Activated T-helper 1 cell treated with anti-CD3 and anti-CD28 coated beads, Interleukin-12 subunit alpha, Interleukin-12 subunit beta, Interleukin-2, Interleukin-4 antibody, amounts not matched to agents 30 ng/mL and 10 ng/mL and 1 ng/mL, durations not matched to agents 14 hours and 24 hours and 36 hours (primary cell): ENCODE measurements at regions not wholly inside any gene's neighbourhood (a gene's known extent, or its start where the extent isn't known, plus 50 kb on each side); places are given as distances from the start of the nearest gene placed in this dataset.

Experiments
- DNase-seq: peaks from one replicate; pipeline ENCODE4 v3.0.0; 2021; ENCODE audit warnings: low spot score
- H3K27ac Mint-ChIP-seq: one replicate; pipeline ENCODE4 v1.8.0; 2021; ENCODE audit warnings: mild to moderate bottlenecking, mixed read lengths
- H3K27me3 Mint-ChIP-seq: one replicate; pipeline ENCODE4 v1.8.0; 2022; ENCODE audit warnings: mild to moderate bottlenecking, moderate library complexity, mixed read lengths; ENCODE audit not compliant: insufficient read depth
- H3K36me3 Mint-ChIP-seq: one replicate; pipeline ENCODE4 v1.8.0; 2021; ENCODE audit warnings: low read depth, mixed read lengths
- H3K4me1 Mint-ChIP-seq: one replicate; pipeline ENCODE4 v1.8.0; 2021; ENCODE audit warnings: low read depth, mixed read lengths
- H3K4me3 Mint-ChIP-seq: one replicate; pipeline ENCODE4 v1.8.0; 2021; ENCODE audit warnings: mild to moderate bottlenecking, moderate library complexity, mixed read lengths
- H3K9me3 Mint-ChIP-seq: one replicate; pipeline ENCODE4 v1.8.0; 2021; ENCODE audit warnings: mixed read lengths
- intact Hi-C: fragments of 100-400 bp; cut with micrococcal nuclease; formaldehyde crosslinking; loops from one replicate; pipeline ENCODE4 v1.15.1; 2024

- DNase-seq = no peak
- intact Hi-C loops = no loop called here
- H3K4me3 Mint-ChIP-seq = no peak overlapping the region
- no peak overlapping the region for H3K27ac Mint-ChIP-seq
- no peaks in the 10 kb centered on the region for H3K9me3 Mint-ChIP-seq
- peaks cover 4% of the 10 kb centered on the region for H3K36me3 Mint-ChIP-seq
- no peaks in the 10 kb centered on the region for H3K27me3 Mint-ChIP-seq
- H3K4me1 Mint-ChIP-seq = peaks cover 45% of the 10 kb centered on the region
Measured at GRCh38 chr10:88110355-88110754, 246.9 kb downstream of the PTEN start.

GRCh38 chr10:88110822-88111221 lies 247.4 kb downstream of the PTEN start:
- DNase-seq = no peak
- Mint-ChIP-seq H3K4me1 (peaks cover 45% of the 10 kb centered on the region), H3K9me3 (no peaks in the 10 kb centered on the region), H3K4me3 (no peak overlapping the region), H3K36me3 (peaks cover 4% of the 10 kb centered on the region), H3K27ac (no peak overlapping the region), H3K27me3 (no peaks in the 10 kb centered on the region)
- intact Hi-C loops = no loop called here

GRCh38 chr10:88111294-88111693 lies 247.9 kb downstream of the PTEN start:
- intact Hi-C loops = no loop called here
- peaks cover 45% of the 10 kb centered on the region for H3K4me1 Mint-ChIP-seq
- H3K27ac Mint-ChIP-seq = no peak overlapping the region
- H3K9me3 Mint-ChIP-seq = no peaks in the 10 kb centered on the region
- H3K27me3 Mint-ChIP-seq = no peaks in the 10 kb centered on the region
- DNase-seq = no peak
- peaks cover 4% of the 10 kb centered on the region for H3K36me3 Mint-ChIP-seq
- no peak overlapping the region for H3K4me3 Mint-ChIP-seq

- H3K27ac Mint-ChIP-seq = no peak overlapping the region
- no peaks in the 10 kb centered on the region for H3K9me3 Mint-ChIP-seq
- H3K4me1 Mint-ChIP-seq = peaks cover 31% of the 10 kb centered on the region
- no peaks in the 10 kb centered on the region for H3K27me3 Mint-ChIP-seq
- peaks cover 4% of the 10 kb centered on the region for H3K36me3 Mint-ChIP-seq
- no peak for DNase-seq
- intact Hi-C loops = no loop called here
- no peak overlapping the region for H3K4me3 Mint-ChIP-seq
Measured at GRCh38 chr10:88113232-88113631, 249.8 kb downstream of the PTEN start.

GRCh38 chr10:88113657-88114272 lies 250.3 kb downstream of the PTEN start:
- H3K9me3 Mint-ChIP-seq = no peaks in the 10 kb centered on the region
- H3K4me1 Mint-ChIP-seq = peaks cover 28% of the 10 kb centered on the region
- no peak for DNase-seq
- H3K4me3 Mint-ChIP-seq = no peak overlapping the region
- peaks cover 4% of the 10 kb centered on the region for H3K36me3 Mint-ChIP-seq
- intact Hi-C loops = no loop called here
- H3K27ac Mint-ChIP-seq = no peak overlapping the region
- H3K27me3 Mint-ChIP-seq = no peaks in the 10 kb centered on the region

GRCh38 chr10:88114368-88114767 lies 250.9 kb downstream of the PTEN start:
- no peak overlapping the region for H3K27ac Mint-ChIP-seq

GRCh38 chr10:88115407-88115806 lies 252.0 kb downstream of the PTEN start:
- no peaks in the 10 kb centered on the region for H3K27me3 Mint-ChIP-seq
- H3K36me3 Mint-ChIP-seq = peaks cover 4% of the 10 kb centered on the region
- intact Hi-C loops = no loop called here
- H3K27ac Mint-ChIP-seq = no peak overlapping the region
- no peak overlapping the region for H3K4me3 Mint-ChIP-seq
- H3K9me3 Mint-ChIP-seq = no peaks in the 10 kb centered on the region
- H3K4me1 Mint-ChIP-seq = peaks cover 27% of the 10 kb centered on the region
- DNase-seq = no peak

More at GRCh38 chr10:88114368-88114767, 250.9 kb downstream of the PTEN start:
- intact Hi-C loops = no loop called here
- no peak for DNase-seq
- Mint-ChIP-seq H3K27me3 (no peaks in the 10 kb centered on the region), H3K4me3 (no peak overlapping the region), H3K4me1 (peaks cover 28% of the 10 kb centered on the region), H3K36me3 (peaks cover 4% of the 10 kb centered on the region), H3K9me3 (no peaks in the 10 kb centered on the region)

- peaks cover 2% of the 10 kb centered on the region for H3K27me3 Mint-ChIP-seq
- peaks cover 4% of the 10 kb centered on the region for H3K36me3 Mint-ChIP-seq
- H3K9me3 Mint-ChIP-seq = no peaks in the 10 kb centered on the region
- H3K4me3 Mint-ChIP-seq = no peak overlapping the region
- intact Hi-C loops = no loop called here
- peaks cover 26% of the 10 kb centered on the region for H3K4me1 Mint-ChIP-seq
- no peak for DNase-seq
- no peak overlapping the region for H3K27ac Mint-ChIP-seq
Measured at GRCh38 chr10:88115968-88116367, 252.5 kb downstream of the PTEN start.

GRCh38 chr10:88116481-88116880 lies 253.1 kb downstream of the PTEN start:
- H3K4me3 Mint-ChIP-seq = no peak overlapping the region
- peaks cover 23% of the 10 kb centered on the region for H3K4me1 Mint-ChIP-seq
- H3K27me3 Mint-ChIP-seq = peaks cover 3% of the 10 kb centered on the region
- no peak for DNase-seq
- no peak overlapping the region for H3K27ac Mint-ChIP-seq
- no peaks in the 10 kb centered on the region for H3K9me3 Mint-ChIP-seq
- H3K36me3 Mint-ChIP-seq = peaks cover 4% of the 10 kb centered on the region
- intact Hi-C loops = no loop called here

GRCh38 chr10:88116971-88117626 lies 253.7 kb downstream of the PTEN start:
- no peak overlapping the region for H3K27ac Mint-ChIP-seq
- peaks cover 4% of the 10 kb centered on the region for H3K36me3 Mint-ChIP-seq
- H3K4me1 Mint-ChIP-seq = peaks cover 19% of the 10 kb centered on the region
- peak; percentile 11 for DNase-seq
- peaks cover 3% of the 10 kb centered on the region for H3K27me3 Mint-ChIP-seq
- H3K4me3 Mint-ChIP-seq = no peak overlapping the region
- H3K9me3 Mint-ChIP-seq = no peaks in the 10 kb centered on the region
- intact Hi-C loops = loop anchor here (1.0 kb wide), 8 partner anchors 21 to 272 kb away; no protein-coding TSS in a partner anchor

GRCh38 chr10:88117869-88118632 lies 254.6 kb downstream of the PTEN start:
- peaks cover 3% of the 10 kb centered on the region for H3K27me3 Mint-ChIP-seq
- H3K9me3 Mint-ChIP-seq = no peaks in the 10 kb centered on the region
- no peak for DNase-seq
- peaks cover 4% of the 10 kb centered on the region for H3K36me3 Mint-ChIP-seq
- peaks cover 18% of the 10 kb centered on the region for H3K4me1 Mint-ChIP-seq
- intact Hi-C loops = loop anchor here (1.0 to 2.0 kb wide), 9 partner anchors 20 to 435 kb away; no protein-coding TSS in a partner anchor
- no peak overlapping the region for H3K4me3 Mint-ChIP-seq
- H3K27ac Mint-ChIP-seq = no peak overlapping the region

- intact Hi-C loops = loop anchor here (2.0 kb wide), 1 partner anchor 434 kb away; no protein-coding TSS in a partner anchor
- Mint-ChIP-seq H3K27me3 (peaks cover 6% of the 10 kb centered on the region), H3K4me3 (no peak overlapping the region), H3K4me1 (peaks cover 18% of the 10 kb centered on the region), H3K9me3 (no peaks in the 10 kb centered on the region), H3K36me3 (peaks cover 4% of the 10 kb centered on the region), H3K27ac (no peak overlapping the region)
- no peak for DNase-seq
Measured at GRCh38 chr10:88118729-88119128, 255.3 kb downstream of the PTEN start.

- Mint-ChIP-seq H3K36me3 (peaks cover 4% of the 10 kb centered on the region), H3K9me3 (no peaks in the 10 kb centered on the region), H3K4me1 (peaks cover 18% of the 10 kb centered on the region), H3K27ac (no peak overlapping the region), H3K27me3 (peaks cover 9% of the 10 kb centered on the region), H3K4me3 (no peak overlapping the region)
- DNase-seq = no peak
- intact Hi-C loops = loop anchor here (2.0 kb wide), 1 partner anchor 434 kb away; no protein-coding TSS in a partner anchor
Measured at GRCh38 chr10:88119160-88119559, 255.7 kb downstream of the PTEN start.
